WERI-Rb-1 (cell line): ENCODE measurements at regions not wholly inside any gene's neighbourhood (a gene's known extent, or its start where the extent isn't known, plus 50 kb on each side); places are given as distances from the start of the nearest gene placed in this dataset.
"Not testable (repeated sequence)": the region's sequence is repeated elsewhere in the genome, so short reads cannot be mapped to it uniquely, and the experiment has no call there.

Experiments used
- DNase-seq: peaks from one replicate; pipeline ENCODE4 v3.0.0-alpha.2; 2020
- H3K27ac ChIP-seq: fragments of 250-450 bp; sonication (Bioruptor Pico); 2 replicates; pipeline ENCODE4 v1.5.1; 2020; ENCODE audit warnings: mild to moderate bottlenecking, moderate library complexity
- H3K27me3 ChIP-seq: fragments of 250-450 bp; sonication (Bioruptor Pico); 2 replicates; pipeline ENCODE4 v1.5.1; 2021; ENCODE audit warnings: mild to moderate bottlenecking, low read depth, moderate library complexity; ENCODE audit not compliant: insufficient read depth, severe bottlenecking
- H3K36me3 ChIP-seq: fragments of 250-450 bp; sonication (Bioruptor Pico); 2 replicates; pipeline ENCODE4 v1.5.1; 2020; ENCODE audit warnings: mild to moderate bottlenecking, moderate library complexity
- H3K4me3 ChIP-seq: 2 replicates; pipeline ENCODE4 v1.5.1; 2011; ENCODE audit warnings: low read depth, mild to moderate bottlenecking, control low read depth, low read length
- H3K9me3 ChIP-seq: fragments of 250-450 bp; sonication (Bioruptor Pico); 2 replicates; pipeline ENCODE4 v1.5.1; 2021; ENCODE audit warnings: mild to moderate bottlenecking, moderate library complexity; ENCODE audit not compliant: severe bottlenecking
- TF ChIP-seq, protein P1 (sequence below): IDR thresholded peaks from 2 replicates; pipeline ENCODE4 v1.5.1; 2011; ENCODE audit warnings: low read depth, mild to moderate bottlenecking, control low read depth, inconsistent platforms, low read length

GRCh38 chr13:80529734-80530133 lies 188.8 kb upstream of the SPRY2 start:
- no peaks in the 10 kb centered on the region for H3K9me3 ChIP-seq
- H3K4me3 ChIP-seq, result no peak overlapping the region
- no peaks in the 10 kb centered on the region for H3K27me3 ChIP-seq
- no peaks in the 10 kb centered on the region for H3K36me3 ChIP-seq
- TF ChIP-seq, protein P1, sequence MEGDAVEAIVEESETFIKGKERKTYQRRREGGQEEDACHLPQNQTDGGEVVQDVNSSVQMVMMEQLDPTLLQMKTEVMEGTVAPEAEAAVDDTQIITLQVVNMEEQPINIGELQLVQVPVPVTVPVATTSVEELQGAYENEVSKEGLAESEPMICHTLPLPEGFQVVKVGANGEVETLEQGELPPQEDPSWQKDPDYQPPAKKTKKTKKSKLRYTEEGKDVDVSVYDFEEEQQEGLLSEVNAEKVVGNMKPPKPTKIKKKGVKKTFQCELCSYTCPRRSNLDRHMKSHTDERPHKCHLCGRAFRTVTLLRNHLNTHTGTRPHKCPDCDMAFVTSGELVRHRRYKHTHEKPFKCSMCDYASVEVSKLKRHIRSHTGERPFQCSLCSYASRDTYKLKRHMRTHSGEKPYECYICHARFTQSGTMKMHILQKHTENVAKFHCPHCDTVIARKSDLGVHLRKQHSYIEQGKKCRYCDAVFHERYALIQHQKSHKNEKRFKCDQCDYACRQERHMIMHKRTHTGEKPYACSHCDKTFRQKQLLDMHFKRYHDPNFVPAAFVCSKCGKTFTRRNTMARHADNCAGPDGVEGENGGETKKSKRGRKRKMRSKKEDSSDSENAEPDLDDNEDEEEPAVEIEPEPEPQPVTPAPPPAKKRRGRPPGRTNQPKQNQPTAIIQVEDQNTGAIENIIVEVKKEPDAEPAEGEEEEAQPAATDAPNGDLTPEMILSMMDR, result no peak
- H3K27ac ChIP-seq, result no peak overlapping the region
- no peak for DNase-seq

- DNase-seq, result no peak
- Histone ChIP-seq H3K36me3 (no peaks in the 10 kb centered on the region), H3K4me3 (no peak overlapping the region), H3K27ac (no peak overlapping the region), H3K27me3 (no peaks in the 10 kb centered on the region), H3K9me3 (no peaks in the 10 kb centered on the region)
- TF ChIP-seq, protein P1, result no peak
Observed at GRCh38 chr13:80528733-80529132, 187.8 kb upstream of the SPRY2 start.

DNA sequence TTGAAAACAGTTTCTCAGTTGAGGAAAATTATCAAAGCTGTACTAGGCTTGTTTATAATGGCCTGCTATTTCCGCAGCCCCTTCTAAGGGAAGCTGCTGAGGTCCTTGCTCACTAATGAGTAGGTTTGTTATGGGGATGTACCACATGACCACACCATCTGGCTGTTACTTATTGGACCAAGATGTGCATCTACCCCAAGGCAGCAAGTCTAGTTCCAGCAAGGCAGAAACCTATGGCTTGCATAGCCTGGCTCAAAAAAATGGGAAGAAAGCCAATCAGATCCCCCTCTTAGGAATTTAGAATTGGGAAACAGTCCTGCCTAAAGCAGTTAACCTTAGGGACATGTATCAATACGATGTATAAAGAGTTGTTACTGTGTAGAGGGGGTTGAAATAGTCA lies 186.5 kb upstream of the SPRY2 start:
- Histone ChIP-seq H3K9me3 (no peaks in the 10 kb centered on the region), H3K4me3 (no peak overlapping the region), H3K36me3 (no peaks in the 10 kb centered on the region), H3K27ac (no peak overlapping the region), H3K27me3 (no peaks in the 10 kb centered on the region)
- TF ChIP-seq, protein P1, result no peak
- no peak for DNase-seq

- Histone ChIP-seq H3K27me3 (no peaks in the 10 kb centered on the region), H3K27ac (no peak overlapping the region), H3K9me3 (no peaks in the 10 kb centered on the region), H3K4me3 (no peak overlapping the region), H3K36me3 (no peaks in the 10 kb centered on the region)
- DNase-seq, result no peak
- TF ChIP-seq, protein P1, result no peak
Observed at GRCh38 chr13:80524447-80525215, 183.7 kb upstream of the SPRY2 start.

- no peak for DNase-seq
- no peaks in the 10 kb centered on the region for H3K9me3 ChIP-seq
- H3K4me3 ChIP-seq, result no peak overlapping the region
- TF ChIP-seq, protein P1, result no peak
- H3K27ac ChIP-seq, result no peak overlapping the region
- no peaks in the 10 kb centered on the region for H3K36me3 ChIP-seq
- H3K27me3 ChIP-seq, result no peaks in the 10 kb centered on the region
Observed at GRCh38 chr13:80523134-80523533, 182.2 kb upstream of the SPRY2 start.

DNA sequence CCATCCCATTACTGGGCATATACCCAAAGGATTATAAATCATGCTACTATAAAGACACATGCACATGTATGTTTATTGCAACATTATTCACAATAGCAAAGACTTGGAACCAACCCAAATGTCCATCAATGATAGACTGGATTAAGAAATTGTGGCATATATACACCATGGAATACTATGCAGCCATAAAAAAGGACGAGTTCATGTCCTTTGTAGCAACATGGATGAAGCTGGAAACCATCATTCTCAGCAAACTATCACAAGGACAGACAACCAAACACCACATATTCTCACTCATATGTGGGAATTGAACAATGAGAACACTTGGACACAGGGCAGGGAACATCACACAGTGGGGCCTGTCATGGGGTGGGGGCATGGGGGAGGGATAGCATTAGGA lies 181.5 kb upstream of the SPRY2 start:
- H3K27me3 ChIP-seq, H3K27ac ChIP-seq, H3K36me3 ChIP-seq, DNase-seq, H3K4me3 ChIP-seq, H3K9me3 ChIP-seq: not testable (repeated sequence)
